ENCODE measurements at regions not wholly inside any gene's neighbourhood (a gene's known extent, or its start where the extent isn't known, plus 50 kb on each side); places are given as distances from the start of the nearest gene placed in this dataset.

DNA sequence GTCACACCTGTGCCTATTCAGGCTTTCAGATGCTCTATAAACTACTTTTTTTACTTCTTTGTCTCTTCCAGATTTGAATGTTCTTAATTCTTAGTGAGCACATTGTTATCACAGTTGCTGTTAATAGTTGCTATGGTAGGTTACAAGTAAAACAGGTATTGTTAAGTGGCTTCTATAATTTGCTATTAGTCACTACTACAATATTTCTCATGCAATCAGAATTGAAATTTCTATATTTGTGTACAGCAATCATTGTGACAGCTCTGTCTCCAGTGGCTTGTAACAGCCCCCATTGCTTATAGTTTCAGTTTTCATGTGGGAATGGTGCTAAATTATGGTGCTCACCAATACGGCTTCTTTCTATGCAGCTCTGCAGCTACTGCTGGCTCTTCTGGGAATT is 318.4 kb upstream of the GOLIM4 start:
- Histone ChIP-seq H3K9me3 (ENCODE audit: control insufficient read depth in 4 of 4, insufficient read depth in 3 of 4, low read length in 3 of 4) (no peaks in the 10 kb centered on the region), H3K4me1 (ENCODE audit: control insufficient read depth in 5 of 5, insufficient read depth in 5 of 5, low read length in 5 of 5) (peaks cover 0 to 17% (median 8%) of the 10 kb centered on the region in 5 donors), H3K36me3 (ENCODE audit: control insufficient read depth in 4 of 4, insufficient read depth in 4 of 4, low read length in 4 of 4) (no peaks in the 10 kb centered on the region), H3K4me3 (no peak overlapping the region), H3K9ac (ENCODE audit: insufficient read depth in 1 of 2, low read length in 2 of 2) (no peak overlapping the region), H3K27me3 (ENCODE audit: control insufficient read depth in 3 of 3, insufficient read depth in 3 of 3, low read length in 2 of 3) (no peaks in the 10 kb centered on the region), H3K27ac (ENCODE audit: low read depth in 1 of 2, low read length in 1 of 2) (no peak overlapping the region)
- no peak for ATAC-seq (ENCODE audit: insufficient read depth, low FRiP score)
- peak in 2 of 3 donors; percentile 28 to 31 for DNase-seq
- TF ChIP-seq, protein P1, sequence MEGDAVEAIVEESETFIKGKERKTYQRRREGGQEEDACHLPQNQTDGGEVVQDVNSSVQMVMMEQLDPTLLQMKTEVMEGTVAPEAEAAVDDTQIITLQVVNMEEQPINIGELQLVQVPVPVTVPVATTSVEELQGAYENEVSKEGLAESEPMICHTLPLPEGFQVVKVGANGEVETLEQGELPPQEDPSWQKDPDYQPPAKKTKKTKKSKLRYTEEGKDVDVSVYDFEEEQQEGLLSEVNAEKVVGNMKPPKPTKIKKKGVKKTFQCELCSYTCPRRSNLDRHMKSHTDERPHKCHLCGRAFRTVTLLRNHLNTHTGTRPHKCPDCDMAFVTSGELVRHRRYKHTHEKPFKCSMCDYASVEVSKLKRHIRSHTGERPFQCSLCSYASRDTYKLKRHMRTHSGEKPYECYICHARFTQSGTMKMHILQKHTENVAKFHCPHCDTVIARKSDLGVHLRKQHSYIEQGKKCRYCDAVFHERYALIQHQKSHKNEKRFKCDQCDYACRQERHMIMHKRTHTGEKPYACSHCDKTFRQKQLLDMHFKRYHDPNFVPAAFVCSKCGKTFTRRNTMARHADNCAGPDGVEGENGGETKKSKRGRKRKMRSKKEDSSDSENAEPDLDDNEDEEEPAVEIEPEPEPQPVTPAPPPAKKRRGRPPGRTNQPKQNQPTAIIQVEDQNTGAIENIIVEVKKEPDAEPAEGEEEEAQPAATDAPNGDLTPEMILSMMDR (IDR thresholded peaks at IDR 0.05; ENCODE audit: control extremely low read depth, extremely low read depth) = no peak
- 75 to 78% methylated on average over 1 of the region's 1 CpG for WGBS, 2 donors

DNA sequence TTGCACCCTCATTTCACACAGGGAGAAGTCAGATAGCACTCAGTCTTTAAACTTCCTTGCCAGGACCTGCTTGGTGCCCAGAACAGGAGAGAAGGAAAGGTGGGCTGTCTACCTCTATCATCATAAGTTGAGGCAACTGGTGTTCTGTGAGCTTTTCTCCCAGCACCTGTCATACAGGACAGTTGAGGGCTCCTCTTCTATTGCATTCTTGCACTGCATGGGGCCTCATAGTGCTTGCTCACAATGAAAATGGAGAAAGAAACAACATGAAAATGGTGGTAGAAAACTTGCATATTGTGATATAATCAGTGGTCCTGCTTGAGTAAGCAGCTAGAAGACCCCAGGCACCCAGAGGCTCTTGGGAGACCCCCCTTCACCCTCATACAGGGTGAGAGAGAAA is 311.7 kb upstream of the GOLIM4 start:
- H3K9ac ChIP-seq (ENCODE audit: insufficient read depth in 1 of 2, low read length in 2 of 2) = no peak overlapping the region
- H3K27me3 ChIP-seq (ENCODE audit: control insufficient read depth in 3 of 3, insufficient read depth in 3 of 3, low read length in 2 of 3) = no peaks in the 10 kb centered on the region
- H3K27ac ChIP-seq (ENCODE audit: low read depth in 1 of 2, low read length in 1 of 2) = no peak overlapping the region
- no peaks in the 10 kb centered on the region for H3K4me1 ChIP-seq (ENCODE audit: control insufficient read depth in 5 of 5, insufficient read depth in 5 of 5, low read length in 5 of 5)
- ATAC-seq (ENCODE audit: insufficient read depth, low FRiP score) = no peak
- no peaks in the 10 kb centered on the region for H3K9me3 ChIP-seq (ENCODE audit: control insufficient read depth in 4 of 4, insufficient read depth in 3 of 4, low read length in 3 of 4)
- H3K4me3 ChIP-seq = no peak overlapping the region
- DNase-seq = no peak
- no peaks in the 10 kb centered on the region for H3K36me3 ChIP-seq (ENCODE audit: control insufficient read depth in 4 of 4, insufficient read depth in 4 of 4, low read length in 4 of 4)
- TF ChIP-seq, protein P1 (IDR thresholded peaks at IDR 0.05; ENCODE audit: control extremely low read depth, extremely low read depth) = no peak

DNA sequence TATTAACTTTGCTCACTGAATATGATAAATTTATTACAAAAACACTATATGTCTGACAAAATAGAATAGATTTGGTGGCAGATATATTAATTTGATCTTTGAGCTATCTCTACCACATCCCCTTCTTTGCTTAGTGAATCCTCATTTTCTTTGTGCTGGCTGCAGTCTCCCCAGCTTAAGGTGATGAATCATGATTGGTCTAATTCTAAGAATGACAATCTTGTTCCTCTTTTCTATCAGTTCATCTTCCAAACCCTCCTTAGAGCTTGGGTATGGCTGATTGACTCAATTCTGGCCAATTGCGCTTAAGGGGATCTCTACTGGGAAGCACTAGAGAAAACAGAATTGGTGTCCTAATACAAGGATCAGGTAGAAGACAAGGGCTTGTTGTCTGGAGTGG is 309.6 kb upstream of the GOLIM4 start:
- Histone ChIP-seq H3K9ac (ENCODE audit: insufficient read depth in 1 of 2, low read length in 2 of 2) (no peak overlapping the region), H3K4me1 (ENCODE audit: control insufficient read depth in 5 of 5, insufficient read depth in 5 of 5, low read length in 5 of 5) (no peaks in the 10 kb centered on the region), H3K9me3 (ENCODE audit: control insufficient read depth in 4 of 4, insufficient read depth in 3 of 4, low read length in 3 of 4) (no peaks in the 10 kb centered on the region), H3K36me3 (ENCODE audit: control insufficient read depth in 4 of 4, insufficient read depth in 4 of 4, low read length in 4 of 4) (no peaks in the 10 kb centered on the region), H3K27me3 (ENCODE audit: control insufficient read depth in 3 of 3, insufficient read depth in 3 of 3, low read length in 2 of 3) (no peaks in the 10 kb centered on the region), H3K4me3 (no peak overlapping the region), H3K27ac (ENCODE audit: low read depth in 1 of 2, low read length in 1 of 2) (no peak overlapping the region)
- WGBS, 2 donors = 98 to 100% methylated on average over 1 of the region's 1 CpG
- DNase-seq = no peak
- TF ChIP-seq, protein P1 (IDR thresholded peaks at IDR 0.05; ENCODE audit: control extremely low read depth, extremely low read depth) = no peak
- no peak for ATAC-seq (ENCODE audit: insufficient read depth, low FRiP score)

DNA sequence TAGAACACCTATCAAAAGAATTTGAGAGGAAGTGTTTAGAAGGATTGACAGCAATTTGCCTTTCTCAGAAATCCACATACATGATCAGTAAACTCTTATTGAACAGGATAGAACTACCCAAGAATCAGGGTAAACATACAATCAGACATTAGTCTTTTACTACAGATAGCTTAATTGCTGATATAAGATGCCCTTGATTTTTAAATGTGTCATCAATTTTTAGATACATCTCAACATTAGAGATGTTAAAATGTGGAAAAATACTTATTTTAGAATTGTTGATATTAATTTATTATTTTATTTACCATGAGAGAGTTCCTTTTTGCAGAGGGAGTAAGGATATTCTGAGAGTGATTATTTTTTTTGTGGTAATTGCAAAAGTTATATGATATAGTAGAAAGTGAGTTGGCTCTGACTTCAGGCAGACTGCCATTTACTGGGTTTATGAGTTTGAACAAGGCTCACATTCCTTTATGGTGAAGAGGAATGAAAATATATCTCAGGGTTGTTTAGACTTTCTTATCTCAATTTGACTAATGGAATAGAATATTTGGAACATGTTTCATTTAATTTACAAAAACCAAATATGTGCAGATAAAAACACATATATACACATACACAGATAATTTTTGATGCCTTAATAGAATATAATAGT is 302.8 kb upstream of the GOLIM4 start:
- TF ChIP-seq, protein P1 (IDR thresholded peaks at IDR 0.05; ENCODE audit: control extremely low read depth, extremely low read depth) = no peak
- Histone ChIP-seq H3K27me3 (ENCODE audit: control insufficient read depth in 3 of 3, insufficient read depth in 3 of 3, low read length in 2 of 3) (no peaks in the 10 kb centered on the region), H3K9me3 (ENCODE audit: control insufficient read depth in 4 of 4, insufficient read depth in 3 of 4, low read length in 3 of 4) (no peaks in the 10 kb centered on the region), H3K36me3 (ENCODE audit: control insufficient read depth in 4 of 4, insufficient read depth in 4 of 4, low read length in 4 of 4) (no peaks in the 10 kb centered on the region), H3K4me1 (ENCODE audit: control insufficient read depth in 5 of 5, insufficient read depth in 5 of 5, low read length in 5 of 5) (peaks cover 0 to 9% (median 0%) of the 10 kb centered on the region in 5 donors), H3K4me3 (no peak overlapping the region), H3K9ac (ENCODE audit: insufficient read depth in 1 of 2, low read length in 2 of 2) (no peak overlapping the region), H3K27ac (ENCODE audit: low read depth in 1 of 2, low read length in 1 of 2) (no peak overlapping the region)
- ATAC-seq (ENCODE audit: insufficient read depth, low FRiP score) (no peak), DNase-seq (peak in 2 of 3 donors; percentile 66 to 79)
